CD14-positive monocyte (primary cell): ENCODE measurements at regions not wholly inside any gene's neighbourhood (a gene's known extent, or its start where the extent isn't known, plus 50 kb on each side); places are given as distances from the start of the nearest gene placed in this dataset.

Experiments
- DNase-seq, 3 donors: peaks; one replicate each; pipeline ENCODE4 v3.0.0-alpha.2; 2011 to 2022
- H2AFZ ChIP-seq: 2 replicates; pipeline ENCODE4 v1.6.0; 2012; ENCODE audit warnings: mild to moderate bottlenecking, low read depth, low read length, inconsistent platforms; ENCODE audit not compliant: insufficient read depth, poor library complexity, severe bottlenecking
- H3K27ac ChIP-seq, 2 donors: 1 replicate in 1 of 2; 2 replicates in 1 of 2; pipeline ENCODE4 v1.5.1; 2012 to 2013; ENCODE audit warnings: low read length in 2 of 2, control low read depth in 1 of 2, inconsistent platforms in 1 of 2, low read depth in 1 of 2, mild to moderate bottlenecking in 1 of 2
- H3K27me3 ChIP-seq, 2 donors: one replicate each; pipeline versions ENCODE4 v1.6.0 to v1.6.1; 2011 to 2013; ENCODE audit warnings: low read length in 2 of 2; ENCODE audit not compliant: control insufficient read depth in 2 of 2, insufficient read depth in 2 of 2
- H3K36me3 ChIP-seq, 2 donors: replicated peaks in 1 of 2; 1 replicate in 1 of 2; 2 replicates in 1 of 2; pipeline versions ENCODE4 v1.5.1 to v1.6.1; 2012 to 2013; ENCODE audit warnings: low read length in 2 of 2, control low read depth in 1 of 2, inconsistent platforms in 1 of 2, mild to moderate bottlenecking in 1 of 2; ENCODE audit not compliant: insufficient read depth in 2 of 2, control insufficient read depth in 1 of 2
- H3K4me1 ChIP-seq, 2 donors: 1 replicate in 1 of 2; 2 replicates in 1 of 2; pipeline versions ENCODE4 v1.5.1 to v1.6.1; 2012 to 2013; ENCODE audit warnings: low read length in 2 of 2, control low read depth in 1 of 2, inconsistent platforms in 1 of 2, mild to moderate bottlenecking in 1 of 2, moderate library complexity in 1 of 2; ENCODE audit not compliant: insufficient read depth in 2 of 2, control insufficient read depth in 1 of 2
- H3K4me2 ChIP-seq: replicated peaks from 2 replicates; pipeline ENCODE3; 2012; ENCODE audit warnings: low read length, moderate library complexity, mild to moderate bottlenecking; ENCODE audit not compliant: poor library complexity, severe bottlenecking; ENCODE audit errors: extremely low read depth
- H3K4me3 ChIP-seq, 3 experiments: fragments of 200-600 bp in 1 of 3; sonication (generic) in 1 of 3; replicated peaks in 1 of 3; 1 replicate in 2 of 3; 2 replicates in 1 of 3; pipeline ENCODE4 v1.5.1; 2011 to 2013; ENCODE audit warnings: low read length in 3 of 3, mild to moderate bottlenecking in 3 of 3, control low read depth in 2 of 3, low read depth in 2 of 3, inconsistent platforms in 1 of 3, moderate library complexity in 1 of 3
- H3K79me2 ChIP-seq: 2 replicates; pipeline ENCODE4 v1.6.0; 2012; ENCODE audit warnings: mild to moderate bottlenecking, control low read depth, inconsistent platforms, low read length, moderate library complexity; ENCODE audit not compliant: insufficient read depth
- H3K9ac ChIP-seq: 2 replicates; pipeline ENCODE4 v1.6.0; 2017; ENCODE audit warnings: low read length, mild to moderate bottlenecking; ENCODE audit not compliant: insufficient read depth, poor library complexity, severe bottlenecking
- H3K9me3 ChIP-seq, 2 donors: replicated peaks in 1 of 2; 1 replicate in 1 of 2; 2 replicates in 1 of 2; pipeline versions ENCODE4 v1.5.1 to v1.6.1; 2012 to 2013; ENCODE audit warnings: low read length in 2 of 2, control low read depth in 1 of 2; ENCODE audit not compliant: control insufficient read depth in 1 of 2, insufficient read depth in 1 of 2
- H4K20me1 ChIP-seq: 2 replicates; pipeline ENCODE4 v1.6.0; 2012; ENCODE audit warnings: mild to moderate bottlenecking, low read length, control low read depth, moderate library complexity; ENCODE audit not compliant: insufficient read depth
- H3K27ac Mint-ChIP-seq, 7 donors: one replicate each; pipeline ENCODE4 v1.8.0; 2020; ENCODE audit warnings: mild to moderate bottlenecking in 7 of 7, mixed read lengths in 7 of 7, moderate library complexity in 6 of 7, inconsistent platforms in 2 of 7
- H3K27me3 Mint-ChIP-seq, 3 donors: one replicate each; pipeline ENCODE4 v1.8.0; 2021 to 2022; ENCODE audit warnings: low read depth in 3 of 3, mild to moderate bottlenecking in 3 of 3, mixed read lengths in 3 of 3, moderate library complexity in 3 of 3, inconsistent platforms in 1 of 3
- H3K36me3 Mint-ChIP-seq, 2 donors: one replicate each; pipeline ENCODE4 v1.8.0; 2020; ENCODE audit warnings: mixed read lengths in 2 of 2, inconsistent platforms in 1 of 2, mild to moderate bottlenecking in 1 of 2
- H3K4me1 Mint-ChIP-seq: one replicate; pipeline ENCODE4 v1.8.0; 2020; ENCODE audit warnings: mild to moderate bottlenecking, mixed read lengths
- H3K4me3 Mint-ChIP-seq, 2 donors: one replicate each; pipeline ENCODE4 v1.8.0; 2020; ENCODE audit warnings: mild to moderate bottlenecking in 2 of 2, mixed read lengths in 2 of 2, moderate library complexity in 1 of 2
- H3K9me3 Mint-ChIP-seq, 7 donors: one replicate each; pipeline ENCODE4 v1.8.0; 2020 to 2022; ENCODE audit warnings: mixed read lengths in 7 of 7, mild to moderate bottlenecking in 6 of 7, moderate library complexity in 6 of 7, inconsistent platforms in 2 of 7
- CTCF ChIP-seq: fragments of 200-600 bp; IDR thresholded peaks from one replicate; pipeline ENCODE4 v1.8.0; 2022; ENCODE audit warnings: antibody characterized with exemption, mild to moderate bottlenecking
- WGBS: methylation state at CpG from one replicate; pipeline ENCODE4 v1.1.5; 2013; ENCODE audit warnings: missing lambda C conversion rate; ENCODE audit not compliant: insufficient coverage; 5-methylcytosine and 5-hydroxymethylcytosine counted together
- intact Hi-C, 2 donors: fragments of 100-400 bp; cut with micrococcal nuclease; formaldehyde crosslinking; loops; one replicate each; pipeline versions ENCODE4 v1.15.0 to v1.15.1; 2023

DNA sequence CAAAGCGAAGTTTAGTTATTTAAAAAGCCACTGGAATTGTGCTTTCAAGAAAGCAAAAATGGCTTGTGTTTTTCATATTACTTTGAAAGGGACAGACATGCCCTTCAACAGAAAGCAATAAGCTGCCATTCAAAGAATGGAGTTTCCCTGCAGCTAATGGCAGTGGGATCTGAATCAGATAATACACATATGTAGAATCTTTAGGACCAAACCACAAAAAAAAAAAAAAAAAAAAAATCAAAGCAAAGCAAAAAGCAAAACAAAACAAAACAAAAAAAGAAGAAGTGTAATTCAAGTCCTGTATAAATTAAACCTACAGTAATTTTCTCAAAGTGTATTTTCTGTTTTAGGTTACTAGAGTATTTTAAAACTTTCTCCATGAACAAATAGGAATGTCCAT, 63.6 kb upstream of the ZNF217 start:
- Histone ChIP-seq H3K9ac (no peak overlapping the region), H3K27me3 (no peaks in the 10 kb centered on the region), H3K27ac (peak overlapping the region; percentile 14 to 93), H3K4me3 (peak overlapping the region in 1 of 3 experiments; percentile 71), H3K9me3 (no peaks in the 10 kb centered on the region), H3K36me3 (no peaks in the 10 kb centered on the region), H2AFZ (no peak overlapping the region), H3K4me2 (peak overlapping the region; percentile 76), H3K79me2 (peaks cover 4% of the 10 kb centered on the region), H3K4me1 (peaks cover 85 to 100% of the 10 kb centered on the region in 2 donors), H4K20me1 (no peaks in the 10 kb centered on the region)
- Mint-ChIP-seq H3K9me3 (no peaks in the 10 kb centered on the region), H3K4me1 (peaks cover 89% of the 10 kb centered on the region), H3K27ac (peak overlapping the region; percentile 88 to 94 (median 90)), H3K4me3 (peak overlapping the region in 1 of 2 donors; percentile 26), H3K36me3 (no peaks in the 10 kb centered on the region), H3K27me3 (no peaks in the 10 kb centered on the region)
- intact Hi-C loops, result loop anchor here in 1 of 2 donors (5.0 kb wide), 1 partner anchor 35 kb away; no protein-coding TSS in a partner anchor
- no peak for TF ChIP-seq CTCF
- WGBS, result no CpG with 5 or more reads among the region's 1 CpG
- DNase-seq, result peak in 1 of 3 donors; percentile 45

DNA sequence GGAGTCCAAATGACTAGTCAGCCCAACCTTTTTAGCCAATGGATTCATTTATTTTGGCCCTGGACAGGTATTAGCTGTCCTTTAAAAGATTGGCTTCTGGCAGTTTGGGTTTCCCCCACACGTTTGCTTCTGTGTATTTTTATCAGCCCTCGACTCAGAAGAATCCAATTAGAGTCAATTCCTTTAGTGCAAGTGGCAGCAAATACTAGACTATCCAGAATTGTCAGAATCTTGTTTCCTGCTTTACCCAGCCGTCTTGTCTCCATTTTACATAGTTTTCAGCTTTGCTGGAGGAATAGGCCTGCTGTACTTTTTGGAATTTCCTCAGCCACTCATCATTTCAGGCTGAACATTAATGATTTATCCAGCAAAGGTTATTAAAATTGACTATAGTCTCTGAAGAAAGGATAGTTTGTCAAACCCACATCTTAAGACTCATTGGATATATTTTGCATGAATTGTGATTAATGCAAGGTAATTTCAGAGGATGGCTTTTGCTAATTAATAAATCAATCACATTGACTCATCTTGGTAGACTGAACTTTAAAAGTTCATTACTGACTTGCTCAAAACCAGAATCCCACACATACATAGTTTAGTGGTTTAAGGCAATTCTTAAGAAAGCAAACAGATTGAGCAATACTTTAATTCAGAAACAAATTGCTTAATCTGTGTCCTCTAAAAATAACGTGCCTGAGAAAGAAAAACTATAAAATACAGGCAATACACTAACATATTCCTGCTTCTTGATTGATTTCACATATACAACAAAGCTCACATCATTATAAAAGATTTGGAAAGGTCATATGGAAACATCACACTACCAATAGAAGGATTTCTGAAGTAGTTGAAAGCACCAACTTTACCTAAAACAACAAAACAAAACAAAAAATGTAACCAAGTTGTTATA, 62.9 kb upstream of the ZNF217 start:
- 36% methylated on average over 2 of the region's 4 CpGs for WGBS
- Mint-ChIP-seq H3K9me3 (no peaks in the 10 kb centered on the region), H3K36me3 (no peaks in the 10 kb centered on the region), H3K4me3 (peak overlapping the region in 1 of 2 donors; percentile 65), H3K27ac (peak overlapping the region; percentile 88 to 94 (median 90)), H3K27me3 (no peaks in the 10 kb centered on the region), H3K4me1 (peaks cover 87% of the 10 kb centered on the region)
- DNase-seq, result peak in 2 of 3 donors; percentile 62 to 82
- H3K79me2 ChIP-seq, result peaks cover 4% of the 10 kb centered on the region
- H3K27me3 ChIP-seq, result no peaks in the 10 kb centered on the region
- peak overlapping the region in 1 of 3 experiments; percentile 71 for H3K4me3 ChIP-seq
- H4K20me1 ChIP-seq, result no peaks in the 10 kb centered on the region
- H2AFZ ChIP-seq, result no peak overlapping the region
- H3K9me3 ChIP-seq, result no peaks in the 10 kb centered on the region
- no peak for TF ChIP-seq CTCF
- no peak overlapping the region for H3K9ac ChIP-seq
- H3K36me3 ChIP-seq, result no peaks in the 10 kb centered on the region
- intact Hi-C loops, result loop anchor here in 1 of 2 donors (5.0 kb wide), 1 partner anchor 34 kb away; no protein-coding TSS in a partner anchor
- peak overlapping the region in 1 of 2 donors; percentile 93 for H3K27ac ChIP-seq
- H3K4me1 ChIP-seq, result peaks cover 84 to 100% of the 10 kb centered on the region in 2 donors
- peak overlapping the region; percentile 76 for H3K4me2 ChIP-seq
